ENCODE measurements at regions not wholly inside any gene's neighbourhood (a gene's known extent, or its start where the extent isn't known, plus 50 kb on each side); places are given as distances from the start of the nearest gene placed in this dataset.

- TF ChIP-seq CTCF (conservative IDR thresholded peaks at IDR 0.05; ENCODE audit: low read length) = no peak
- no peak for TF ChIP-seq EZH2phosphoT487 (IDR thresholded peaks at IDR 0.05; ENCODE audit: borderline replicate concordance, low read depth, low read length)
Measured at GRCh38 chr3:77837456-77838025, 797.6 kb downstream of the ROBO2 start.
